HCT116 (cell line): ENCODE measurements at regions not wholly inside any gene's neighbourhood (a gene's known extent, or its start where the extent isn't known, plus 50 kb on each side); places are given as distances from the start of the nearest gene placed in this dataset.

ENCODE experiments used
- ATAC-seq: fragments of 200-7000 bp; cut with Tn5 transposase; 2 replicates; pipeline ENCODE4 v1.9.1; 2020; ENCODE audit warnings: mild to moderate bottlenecking, moderate library complexity
- BruUV-seq: library from RNA; stranded (reverse); fragments of 400-500 nt; replicated peaks from 2 replicates; lab custom pipeline; 2021; lab: Mats Ljungman, UMichigan
- CTCF ChIA-PET: fragments of 300-600 bp; sonication (Branson Sonifier 250); formaldehyde crosslinking; loops from one replicate; lab custom pipeline; 2021; ENCODE audit warnings: antibody characterized with exemption; lab: Charles Lee
- POLR2A ChIA-PET: fragments of 300-600, 350-600 bp; sonication (Branson Sonifier 250); formaldehyde crosslinking; loops from one replicate; lab custom pipeline; 2021; ENCODE audit warnings: antibody characterized with exemption; lab: Charles Lee
- RAD21 ChIA-PET, 2 experiments: fragments of 300-600 bp; sonication (Branson Sonifier 250); formaldehyde crosslinking; loops; one replicate each; lab custom pipeline; 2023; ENCODE audit warnings: low total read pairs in 2 of 2; ENCODE audit not compliant: uncharacterized antibody in 2 of 2, unreplicated experiment in 2 of 2, low non-redundant PET in 1 of 2; lab: Charles Lee
- DNase-seq: peaks from one replicate; pipeline ENCODE4 v3.0.0-alpha.2; 2010; ENCODE audit warnings: low read depth, low spot score
- H2AFZ ChIP-seq: fragments of 200-600 bp; shearing (Covaris generic), sonication (generic); 2 replicates; pipeline ENCODE4 v1.6.1; 2017; ENCODE audit warnings: low read depth, mixed run types, mixed read lengths, antibody characterized with exemption, low read length; ENCODE audit not compliant: poor library complexity, severe bottlenecking
- H3K27ac ChIP-seq: 2 replicates; pipeline ENCODE4 v1.5.1; 2012; ENCODE audit warnings: low read depth, low read length
- H3K27me3 ChIP-seq: fragments of 200-600 bp; sonication (generic); 2 replicates; pipeline ENCODE4 v1.6.1; 2016; ENCODE audit warnings: mixed run types, low read length, mixed read lengths; ENCODE audit not compliant: insufficient read depth
- H3K36me3 ChIP-seq, 2 experiments: fragments of 200-500 bp in 1 of 2; fragments of 200-600 bp in 1 of 2; sonication (Bioruptor generic) in 1 of 2; sonication (generic) in 1 of 2; 2 replicates each; pipeline versions ENCODE4 v1.5.1 to v1.6.1; 2014 to 2016; ENCODE audit warnings: low read length in 2 of 2, inconsistent platforms in 1 of 2, mixed read lengths in 1 of 2, mixed run types in 1 of 2; ENCODE audit not compliant: insufficient read depth in 2 of 2, control insufficient read depth in 1 of 2
- H3K4me1 ChIP-seq, 2 experiments: fragments of 200-600 bp in 1 of 2; sonication (generic) in 1 of 2; 2 replicates each; pipeline versions ENCODE4 v1.5.1 to v1.6.1; 2012 to 2017; ENCODE audit warnings: low read length in 2 of 2, inconsistent platforms in 1 of 2, mild to moderate bottlenecking in 1 of 2, mixed read lengths in 1 of 2, mixed run types in 1 of 2, moderate library complexity in 1 of 2; ENCODE audit not compliant: insufficient read depth in 2 of 2, control insufficient read depth in 1 of 2
- H3K4me2 ChIP-seq: fragments of 200-600 bp; sonication (generic); 2 replicates; pipeline ENCODE4 v1.6.1; 2017; ENCODE audit warnings: mixed run types, low read length, mixed read lengths
- H3K4me3 ChIP-seq, 2 experiments: fragments of 200-600 bp in 1 of 2; sonication (generic) in 1 of 2; replicated peaks in 1 of 2; 2 replicates each; pipeline ENCODE4 v1.5.1; 2011 to 2016; ENCODE audit warnings: low read length in 2 of 2, control low read depth in 1 of 2, low read depth in 1 of 2, mild to moderate bottlenecking in 1 of 2, mixed read lengths in 1 of 2, mixed run types in 1 of 2
- H3K79me2 ChIP-seq: fragments of 200-600 bp; sonication (generic); 2 replicates; pipeline ENCODE4 v1.6.1; 2017; ENCODE audit warnings: mild to moderate bottlenecking, mixed run types, low read length, moderate library complexity, mixed read lengths; ENCODE audit not compliant: insufficient read depth
- H3K9ac ChIP-seq: fragments of 200-600 bp; sonication (generic); 2 replicates; pipeline ENCODE4 v1.6.1; 2016; ENCODE audit warnings: low read length, mixed read lengths
- H3K9me2 ChIP-seq: fragments of 200-600 bp; sonication (generic), shearing (Covaris generic); 2 replicates; pipeline ENCODE4 v1.6.1; 2017; ENCODE audit warnings: mixed run types, mild to moderate bottlenecking, moderate library complexity; ENCODE audit not compliant: insufficient read depth
- H3K9me3 ChIP-seq, 2 experiments: fragments of 200-500 bp in 1 of 2; fragments of 200-600 bp in 1 of 2; sonication (Bioruptor generic) in 1 of 2; sonication (generic) in 1 of 2; 2 replicates each; pipeline ENCODE4 v1.6.1; 2014 to 2017; ENCODE audit warnings: low read length in 2 of 2, mixed read lengths in 2 of 2, inconsistent platforms in 1 of 2, low read depth in 1 of 2, mild to moderate bottlenecking in 1 of 2, mixed run types in 1 of 2, moderate library complexity in 1 of 2; ENCODE audit not compliant: control insufficient read depth in 1 of 2, insufficient read depth in 1 of 2
- H4K20me1 ChIP-seq: fragments of 200-600 bp; sonication (generic), shearing (Covaris generic); 2 replicates; pipeline ENCODE4 v1.6.1; 2017; ENCODE audit warnings: mixed run types, mild to moderate bottlenecking, moderate library complexity; ENCODE audit not compliant: insufficient read depth
- CBX3 ChIP-seq: IDR thresholded peaks from 2 replicates; pipeline ENCODE4 v1.6.1; 2012; ENCODE audit warnings: low read depth
- CEBPB ChIP-seq: IDR thresholded peaks from 2 replicates; pipeline ENCODE4 v1.6.1; 2012; ENCODE audit warnings: low read depth
- POLR2AphosphoS5 ChIP-seq: IDR thresholded peaks from 2 replicates; pipeline ENCODE4 v1.6.1; 2011; ENCODE audit warnings: mild to moderate bottlenecking, low read depth, low read length, moderate library complexity
- SIN3A ChIP-seq: IDR thresholded peaks from 2 replicates; pipeline ENCODE4 v1.6.1; 2012; ENCODE audit warnings: low read depth
- TCF7L2 ChIP-seq: IDR thresholded peaks from 2 replicates; pipeline ENCODE4 v1.7.0; 2011; ENCODE audit warnings: borderline replicate concordance, inconsistent platforms; ENCODE audit not compliant: insufficient read depth, insufficient read length; ENCODE audit errors: extremely low read depth
- YY1 ChIP-seq: IDR thresholded peaks from 2 replicates; pipeline ENCODE4 v1.6.1; 2011; ENCODE audit warnings: low read length, low read depth, moderate library complexity, mild to moderate bottlenecking; ENCODE audit not compliant: insufficient replicate concordance; ENCODE audit errors: extremely low read depth
- ZFX ChIP-seq: fragments of 450-650 bp; IDR thresholded peaks from 2 replicates; pipeline ENCODE4 v1.6.1; 2017
- intact Hi-C: fragments of 100-400 bp; cut with micrococcal nuclease; formaldehyde crosslinking; loops from 2 replicates; pipeline ENCODE4 v1.10.0; 2022
- TF ChIP-seq, protein P1 (sequence below): IDR thresholded peaks from 2 replicates; pipeline ENCODE4 v1.6.1; 2012
- TF ChIP-seq, protein P2 (sequence below): IDR thresholded peaks from 2 replicates; pipeline ENCODE4 v1.6.1; 2011; ENCODE audit warnings: mild to moderate bottlenecking, low read length, moderate library complexity; ENCODE audit not compliant: insufficient replicate concordance; ENCODE audit errors: extremely low read depth

DNA sequence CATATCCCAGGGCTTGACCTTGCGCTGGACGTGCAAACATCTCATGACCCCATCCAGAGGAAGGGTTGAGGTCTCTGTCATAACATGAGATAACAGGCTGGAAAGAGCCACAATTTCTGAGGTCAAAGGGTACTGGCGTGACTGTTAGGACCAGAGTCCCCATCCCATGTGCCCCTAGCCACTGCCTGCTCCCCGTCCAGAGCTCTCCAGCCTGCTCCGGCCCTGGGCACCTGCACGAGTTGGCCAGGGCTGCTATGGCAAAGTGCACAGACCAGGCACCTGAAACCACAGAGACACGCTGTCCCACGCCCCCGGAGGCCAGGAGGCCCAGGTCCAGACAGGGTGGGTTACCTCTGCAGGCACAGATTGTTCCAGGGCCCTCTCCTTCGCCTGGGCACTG lies 58.9 kb downstream of the SHANK2 start:
- ATAC-seq: no peak
- RAD21 ChIA-PET: no interaction called here
- H2AFZ ChIP-seq: no peak overlapping the region
- H3K79me2 ChIP-seq: no peaks in the 10 kb centered on the region
- H3K27ac ChIP-seq: no peak overlapping the region
- no peaks in the 10 kb centered on the region for H4K20me1 ChIP-seq
- no peak for TF ChIP-seq CEBPB
- TF ChIP-seq, protein P1, sequence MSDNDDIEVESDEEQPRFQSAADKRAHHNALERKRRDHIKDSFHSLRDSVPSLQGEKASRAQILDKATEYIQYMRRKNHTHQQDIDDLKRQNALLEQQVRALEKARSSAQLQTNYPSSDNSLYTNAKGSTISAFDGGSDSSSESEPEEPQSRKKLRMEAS: no peak
- TF ChIP-seq SIN3A: no peak
- TF ChIP-seq, protein P2, sequence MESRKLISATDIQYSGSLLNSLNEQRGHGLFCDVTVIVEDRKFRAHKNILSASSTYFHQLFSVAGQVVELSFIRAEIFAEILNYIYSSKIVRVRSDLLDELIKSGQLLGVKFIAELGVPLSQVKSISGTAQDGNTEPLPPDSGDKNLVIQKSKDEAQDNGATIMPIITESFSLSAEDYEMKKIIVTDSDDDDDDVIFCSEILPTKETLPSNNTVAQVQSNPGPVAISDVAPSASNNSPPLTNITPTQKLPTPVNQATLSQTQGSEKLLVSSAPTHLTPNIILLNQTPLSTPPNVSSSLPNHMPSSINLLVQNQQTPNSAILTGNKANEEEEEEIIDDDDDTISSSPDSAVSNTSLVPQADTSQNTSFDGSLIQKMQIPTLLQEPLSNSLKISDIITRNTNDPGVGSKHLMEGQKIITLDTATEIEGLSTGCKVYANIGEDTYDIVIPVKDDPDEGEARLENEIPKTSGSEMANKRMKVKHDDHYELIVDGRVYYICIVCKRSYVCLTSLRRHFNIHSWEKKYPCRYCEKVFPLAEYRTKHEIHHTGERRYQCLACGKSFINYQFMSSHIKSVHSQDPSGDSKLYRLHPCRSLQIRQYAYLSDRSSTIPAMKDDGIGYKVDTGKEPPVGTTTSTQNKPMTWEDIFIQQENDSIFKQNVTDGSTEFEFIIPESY: no peak
- no peak for TF ChIP-seq TCF7L2
- no peak for TF ChIP-seq POLR2AphosphoS5
- no peak for TF ChIP-seq YY1
- no peak for TF ChIP-seq ZFX
- TF ChIP-seq CBX3: no peak
- TF ChIP-seq, all 23 proteins: peak for 0
- H3K9ac ChIP-seq: no peak overlapping the region
- no TSS peak for BruUV-seq
- peaks cover 0 to 7% of the 10 kb centered on the region in 2 experiments; a peak in 1 of 4 replicates for H3K4me1 ChIP-seq
- no peak overlapping the region for H3K4me3 ChIP-seq
- H3K4me2 ChIP-seq: no peak overlapping the region
- POLR2A ChIA-PET: no interaction called here
- intact Hi-C loops: no loop called here
- H3K9me3 ChIP-seq: no peaks in the 10 kb centered on the region
- no peaks in the 10 kb centered on the region for H3K9me2 ChIP-seq
- DNase-seq: no peak
- no peaks in the 10 kb centered on the region for H3K36me3 ChIP-seq
- CTCF ChIA-PET: no interaction called here
- no peaks in the 10 kb centered on the region for H3K27me3 ChIP-seq
